ENCODE measurements at regions not wholly inside any gene's neighbourhood (a gene's known extent, or its start where the extent isn't known, plus 50 kb on each side); places are given as distances from the start of the nearest gene placed in this dataset.

GRCh38 chr12:77492536-77492935 is 338.2 kb upstream of the NAV3 start:
- Histone ChIP-seq H2BK20ac (ENCODE audit: low read depth, low read length, poor library complexity, severe bottlenecking) (no peak overlapping the region), H2BK5ac (ENCODE audit: insufficient read length, low read length) (no peak overlapping the region), H3K56ac (ENCODE audit: insufficient read length, low read depth, low read length) (no peak overlapping the region), H3K4me1 (ENCODE audit: insufficient read depth, low read length) (no peaks in the 10 kb centered on the region; the same call in 1 of the 2 replicates), H4K5ac (ENCODE audit: insufficient read length, low read depth, low read length) (no peak overlapping the region), H3K9me3 (ENCODE audit: control insufficient read depth, low read depth, low read length) (no peaks in the 10 kb centered on the region), H3K18ac (ENCODE audit: insufficient read length, low read depth, low read length) (no peak overlapping the region), H3K79me2 (ENCODE audit: insufficient read depth, low read length) (no peaks in the 10 kb centered on the region), H2AFZ (ENCODE audit: low read length) (no peak overlapping the region), H4K91ac (ENCODE audit: insufficient read length, low read depth, low read length) (no peak overlapping the region), H3K14ac (ENCODE audit: insufficient read depth, low read length) (no peak overlapping the region), H2AK5ac (ENCODE audit: insufficient read length, low read length) (no peak overlapping the region), H2BK120ac (ENCODE audit: low read depth, low read length, poor library complexity, severe bottlenecking) (no peak overlapping the region), H2BK12ac (ENCODE audit: insufficient read length, low read depth, low read length) (no peak overlapping the region), H3K23ac (ENCODE audit: insufficient read length, low read depth, low read length) (no peak overlapping the region), H3K27ac (ENCODE audit: insufficient read length, low read depth, low read length) (no peak overlapping the region), H2BK15ac (ENCODE audit: low read depth, low read length) (no peak overlapping the region), H4K8ac (replicated peaks; ENCODE audit: insufficient read length, low read depth, low read length) (no peak overlapping the region), H3K4ac (ENCODE audit: low read depth, low read length) (no peak overlapping the region), H4K20me1 (ENCODE audit: control insufficient read depth, insufficient read depth, insufficient read length) (no peaks in the 10 kb centered on the region), H3K9ac (ENCODE audit: extremely low read depth, insufficient read length, low read length) (no peak overlapping the region), H3T11ph (ENCODE audit: low read length) (no peak overlapping the region), H3K23me2 (ENCODE audit: insufficient read length, low read depth, low read length, poor library complexity, severe bottlenecking) (no peaks in the 10 kb centered on the region), H3K79me1 (ENCODE audit: insufficient read depth, low read depth, low read length, poor library complexity, severe bottlenecking) (no peaks in the 10 kb centered on the region), H3K27me3 (ENCODE audit: insufficient read depth, low read length) (no peaks in the 10 kb centered on the region), H3K4me2 (ENCODE audit: insufficient read depth, insufficient read length, low read length) (no peak overlapping the region)
- no peak overlapping the region for H3K4me3 Mint-ChIP-seq
- no peak for DNase-seq
- no peak for TF ChIP-seq CTCF (conservative IDR thresholded peaks at IDR 0.05)
- H3K9me3 Mint-ChIP-seq = peaks cover 7 to 9% of the 10 kb centered on the region in 2 experiments; a peak in 4 of 5 replicates
- peaks cover 14 to 20% of the 10 kb centered on the region in 2 experiments for H3K4me1 Mint-ChIP-seq
- H3K27me3 Mint-ChIP-seq (ENCODE audit: low read depth) = no peaks in the 10 kb centered on the region
- no peak overlapping the region; a peak in 1 of 7 replicates for H3K27ac Mint-ChIP-seq
- no CpG with 5 or more reads among the region's 4 CpGs for WGBS (ENCODE audit: extremely low coverage, insufficient read length, low lambda C conversion rate)
- H3K36me3 Mint-ChIP-seq (ENCODE audit: insufficient read depth in 1 of 3, low read depth in 3 of 3) = peaks cover 2 to 15% (median 6%) of the 10 kb centered on the region in 3 experiments; a peak in 6 of 7 replicates
